Neuronal stem cell (in vitro differentiated cells): ENCODE measurements at regions not wholly inside any gene's neighbourhood (a gene's known extent, or its start where the extent isn't known, plus 50 kb on each side); places are given as distances from the start of the nearest gene placed in this dataset.

Source experiments
- DNase-seq: peaks from one replicate; pipeline ENCODE4 v3.0.0-alpha.2; 2013; ENCODE audit warnings: low spot score
- H2AFZ ChIP-seq: one replicate; pipeline ENCODE4 v1.6.1; 2013; ENCODE audit warnings: mild to moderate bottlenecking, low read length, inconsistent platforms
- H2AK5ac ChIP-seq: 2 replicates; pipeline ENCODE4 v1.6.1; 2013; ENCODE audit warnings: low read depth, mild to moderate bottlenecking, inconsistent platforms, low read length, moderate library complexity, mixed read lengths
- H2BK120ac ChIP-seq: 2 replicates; pipeline ENCODE4 v1.6.1; 2013; ENCODE audit warnings: low read depth, mild to moderate bottlenecking, inconsistent platforms, low read length, moderate library complexity, mixed read lengths
- H2BK12ac ChIP-seq: one replicate; pipeline ENCODE4 v1.6.1; 2013; ENCODE audit warnings: low read length, inconsistent platforms
- H2BK15ac ChIP-seq: 2 replicates; pipeline ENCODE4 v1.6.1; 2013; ENCODE audit warnings: mild to moderate bottlenecking, low read length, inconsistent platforms, mixed read lengths
- H2BK5ac ChIP-seq: one replicate; pipeline ENCODE4 v1.6.1; 2013; ENCODE audit warnings: inconsistent platforms, mild to moderate bottlenecking, low read length, moderate library complexity
- H3K14ac ChIP-seq: one replicate; pipeline ENCODE4 v1.6.1; 2013; ENCODE audit warnings: low read length, inconsistent platforms
- H3K18ac ChIP-seq: 2 replicates; pipeline ENCODE4 v1.6.1; 2013; ENCODE audit warnings: low read length, inconsistent platforms
- H3K23ac ChIP-seq: 2 replicates; pipeline ENCODE4 v1.6.1; 2013; ENCODE audit warnings: low read depth, mild to moderate bottlenecking, mixed read lengths, low read length, inconsistent platforms; ENCODE audit not compliant: poor library complexity
- H3K27ac ChIP-seq: replicated peaks from 3 replicates; pipeline ENCODE4 v1.5.1; 2013; ENCODE audit warnings: low read length, inconsistent platforms
- H3K27me3 ChIP-seq, 3 experiments: 2 replicates each; pipeline ENCODE4 v1.6.1; 2013; ENCODE audit warnings: low read length in 3 of 3, mild to moderate bottlenecking in 2 of 3, inconsistent platforms in 1 of 3, low read depth in 1 of 3, mixed read lengths in 1 of 3, moderate library complexity in 1 of 3; ENCODE audit not compliant: control insufficient read depth in 3 of 3, insufficient read depth in 3 of 3
- H3K36me3 ChIP-seq, 2 donors: replicated peaks in 1 of 2; 2 replicates each; pipeline ENCODE4 v1.6.1; 2013; ENCODE audit warnings: low read length in 2 of 2; ENCODE audit not compliant: control insufficient read depth in 2 of 2, insufficient read depth in 2 of 2
- H3K4ac ChIP-seq: 2 replicates; pipeline ENCODE4 v1.6.1; 2013; ENCODE audit warnings: inconsistent platforms, mild to moderate bottlenecking, low read length, moderate library complexity
- H3K4me1 ChIP-seq, 2 donors: 1 replicate in 1 of 2; 2 replicates in 1 of 2; pipeline ENCODE4 v1.6.1; 2013; ENCODE audit warnings: low read length in 2 of 2, low read depth in 1 of 2; ENCODE audit not compliant: control insufficient read depth in 2 of 2, insufficient read depth in 1 of 2
- H3K4me2 ChIP-seq: one replicate; pipeline ENCODE4 v1.6.1; 2013; ENCODE audit warnings: mild to moderate bottlenecking, low read length, inconsistent platforms; ENCODE audit not compliant: insufficient read depth, poor library complexity, severe bottlenecking
- H3K4me3 ChIP-seq, 2 donors: 2 replicates each; pipeline ENCODE4 v1.5.1; 2013; ENCODE audit warnings: low read length in 2 of 2, mild to moderate bottlenecking in 2 of 2, inconsistent platforms in 1 of 2, moderate library complexity in 1 of 2
- H3K79me1 ChIP-seq: one replicate; pipeline ENCODE4 v1.6.1; 2013; ENCODE audit warnings: low read depth, mild to moderate bottlenecking, inconsistent platforms, low read length, moderate library complexity
- H3K9ac ChIP-seq: one replicate; pipeline ENCODE4 v1.6.1; 2013; ENCODE audit warnings: mild to moderate bottlenecking, low read depth, low read length, inconsistent platforms; ENCODE audit not compliant: poor library complexity
- H3K9me3 ChIP-seq, 2 donors: replicated peaks in 1 of 2; 2 replicates each; pipeline versions ENCODE3 to v1.6.1; 2013; ENCODE audit warnings: low read length in 2 of 2, mild to moderate bottlenecking in 2 of 2, inconsistent platforms in 1 of 2, low read depth in 1 of 2, mixed read lengths in 1 of 2, moderate library complexity in 1 of 2; ENCODE audit not compliant: control insufficient read depth in 2 of 2, insufficient read depth in 1 of 2
- H4K8ac ChIP-seq: one replicate; pipeline ENCODE4 v1.6.1; 2013; ENCODE audit warnings: low read depth, mild to moderate bottlenecking, inconsistent platforms, low read length, moderate library complexity
- H4K91ac ChIP-seq: one replicate; pipeline ENCODE4 v1.6.1; 2013; ENCODE audit warnings: low read length, low read depth, mild to moderate bottlenecking, inconsistent platforms; ENCODE audit not compliant: poor library complexity
- WGBS, 2 donors: extraction: QIAGEN DNeasy Blood & Tissue Kit; methylation state at CpG; one replicate each; pipeline ENCODE4 v1.1.7; 2013; ENCODE audit warnings: missing lambda C conversion rate in 2 of 2, mixed read lengths in 1 of 2; ENCODE audit not compliant: insufficient read length in 2 of 2, insufficient replicate concordance in 1 of 2; ENCODE audit errors: extremely low coverage in 2 of 2; 5-methylcytosine and 5-hydroxymethylcytosine counted together

GRCh38 chr6:44559486-44560270, 172.2 kb downstream of the CDC5L start:
- no peak for DNase-seq
- H3K9ac ChIP-seq, result no peak overlapping the region
- H3K23ac ChIP-seq, result no peak overlapping the region
- H3K36me3 ChIP-seq, result no peaks in the 10 kb centered on the region
- peaks cover 0 to 5% of the 10 kb centered on the region in 2 donors for H3K4me1 ChIP-seq
- no peak overlapping the region for H3K14ac ChIP-seq
- no peak overlapping the region for H2BK120ac ChIP-seq
- H2AFZ ChIP-seq, result no peak overlapping the region
- H4K8ac ChIP-seq, result no peak overlapping the region
- H2AK5ac ChIP-seq, result no peak overlapping the region
- no peak overlapping the region for H3K4ac ChIP-seq
- no peak overlapping the region for H2BK12ac ChIP-seq
- no peak overlapping the region for H3K4me2 ChIP-seq
- H3K18ac ChIP-seq, result peak overlapping the region; percentile 29
- WGBS, 2 donors, result no CpG with 5 or more reads among the region's 13 CpGs
- H3K27me3 ChIP-seq, result no peaks in the 10 kb centered on the region
- H3K9me3 ChIP-seq, result no peaks in the 10 kb centered on the region
- H4K91ac ChIP-seq, result no peak overlapping the region
- H3K4me3 ChIP-seq, result no peak overlapping the region
- no peak overlapping the region for H3K27ac ChIP-seq
- no peaks in the 10 kb centered on the region for H3K79me1 ChIP-seq
- no peak overlapping the region for H2BK5ac ChIP-seq
- peak overlapping the region; percentile 10 for H2BK15ac ChIP-seq

DNA sequence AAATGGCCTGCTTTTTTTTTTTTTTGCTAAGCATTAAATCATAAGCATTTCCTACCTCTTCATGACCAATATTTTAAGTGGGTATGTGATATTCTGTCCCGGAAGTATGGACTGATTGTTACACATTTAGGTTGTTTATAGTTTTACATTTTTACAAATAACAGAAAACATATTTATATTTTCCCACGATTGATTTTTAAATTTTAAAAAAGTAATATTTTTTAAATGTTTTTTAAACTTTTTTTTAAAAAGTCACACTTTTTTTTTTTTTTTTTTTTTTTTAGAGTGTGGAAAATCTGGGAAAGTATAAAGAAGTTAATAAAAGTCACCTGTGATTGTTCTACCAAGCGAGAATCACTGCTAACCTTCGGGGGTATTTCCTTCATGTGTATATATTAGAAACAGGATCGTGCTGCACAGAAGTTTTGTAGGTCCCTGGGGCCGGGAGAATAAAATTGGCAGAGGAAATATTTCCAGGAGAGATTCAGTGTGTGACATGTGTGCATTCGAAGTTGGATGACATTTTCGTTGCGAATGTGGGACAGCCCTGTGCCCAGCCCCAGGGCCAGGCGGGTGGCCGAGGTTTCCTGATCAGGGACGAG, 173.1 kb downstream of the CDC5L start:
- Histone ChIP-seq H2BK5ac (no peak overlapping the region), H3K14ac (no peak overlapping the region), H3K4me1 (peaks cover 0 to 5% of the 10 kb centered on the region in 2 donors), H2AK5ac (peak overlapping the region; percentile 31), H3K9ac (no peak overlapping the region), H4K91ac (no peak overlapping the region), H2AFZ (no peak overlapping the region), H3K23ac (no peak overlapping the region), H3K18ac (no peak overlapping the region), H3K27ac (no peak overlapping the region), H2BK12ac (no peak overlapping the region), H3K4me3 (no peak overlapping the region), H3K79me1 (no peaks in the 10 kb centered on the region), H3K27me3 (no peaks in the 10 kb centered on the region), H3K9me3 (no peaks in the 10 kb centered on the region), H2BK120ac (no peak overlapping the region), H3K36me3 (no peaks in the 10 kb centered on the region), H3K4me2 (no peak overlapping the region), H4K8ac (no peak overlapping the region), H2BK15ac (no peak overlapping the region), H3K4ac (no peak overlapping the region)
- WGBS, 2 donors, result no CpG with 5 or more reads among the region's 12 CpGs
- no peak for DNase-seq

- H2BK12ac ChIP-seq, result no peak overlapping the region
- no peak overlapping the region for H2AFZ ChIP-seq
- H3K27me3 ChIP-seq, result no peaks in the 10 kb centered on the region
- H4K8ac ChIP-seq, result no peak overlapping the region
- no peak overlapping the region for H2BK15ac ChIP-seq
- H4K91ac ChIP-seq, result no peak overlapping the region
- H2BK120ac ChIP-seq, result no peak overlapping the region
- DNase-seq, result no peak
- H2AK5ac ChIP-seq, result peak overlapping the region; percentile 31
- no peak overlapping the region for H3K23ac ChIP-seq
- H3K9me3 ChIP-seq, result no peaks in the 10 kb centered on the region
- H3K4me2 ChIP-seq, result no peak overlapping the region
- H2BK5ac ChIP-seq, result no peak overlapping the region
- H3K14ac ChIP-seq, result no peak overlapping the region
- no peak overlapping the region for H3K9ac ChIP-seq
- H3K27ac ChIP-seq, result no peak overlapping the region
- no peak overlapping the region for H3K4me3 ChIP-seq
- no peaks in the 10 kb centered on the region for H3K36me3 ChIP-seq
- no CpG with 5 or more reads among the region's 25 CpGs for WGBS, 2 donors
- H3K4me1 ChIP-seq, result peaks cover 0 to 5% of the 10 kb centered on the region in 2 donors
- H3K4ac ChIP-seq, result no peak overlapping the region
- peak overlapping the region; percentile 18 for H3K18ac ChIP-seq
- H3K79me1 ChIP-seq, result no peaks in the 10 kb centered on the region
Observed at GRCh38 chr6:44561060-44561623, 173.6 kb downstream of the CDC5L start.
